Liver (tissue), 8 donors: ENCODE measurements at regions not wholly inside any gene's neighbourhood (a gene's known extent, or its start where the extent isn't known, plus 50 kb on each side); places are given as distances from the start of the nearest gene placed in this dataset.
A peak's percentile ranks its signal among the peaks of the same experiment; 100 is the strongest.

Experiments
- DNase-seq: peaks from one replicate; pipeline ENCODE4 v3.0.0-alpha.2; 2017; ENCODE audit warnings: low spot score
- H3K27ac ChIP-seq, 2 donors: one replicate each; pipeline ENCODE4 v1.7.0; 2013; ENCODE audit warnings: inconsistent platforms in 2 of 2, low read length in 2 of 2, control low read depth in 1 of 2, low read depth in 1 of 2, mild to moderate bottlenecking in 1 of 2
- H3K27me3 ChIP-seq, 4 donors: one replicate each; pipeline versions ENCODE4 v1.6.1 to v1.7.0; 2013; ENCODE audit warnings: low read length in 3 of 4, inconsistent platforms in 1 of 4, mild to moderate bottlenecking in 1 of 4, moderate library complexity in 1 of 4; ENCODE audit not compliant: control insufficient read depth in 4 of 4, insufficient read depth in 4 of 4
- H3K36me3 ChIP-seq, 4 donors: one replicate each; pipeline versions ENCODE4 v1.6.1 to v1.7.0; 2013; ENCODE audit warnings: low read length in 3 of 4, mild to moderate bottlenecking in 3 of 4, low read depth in 1 of 4, moderate library complexity in 1 of 4; ENCODE audit not compliant: control insufficient read depth in 4 of 4, insufficient read depth in 3 of 4
- H3K4me1 ChIP-seq, 4 donors: one replicate each; pipeline versions ENCODE4 v1.6.1 to v1.7.0; 2013; ENCODE audit warnings: low read length in 3 of 4, mild to moderate bottlenecking in 3 of 4, moderate library complexity in 1 of 4; ENCODE audit not compliant: control insufficient read depth in 4 of 4, insufficient read depth in 4 of 4
- H3K4me3 ChIP-seq, 3 donors: one replicate each; pipeline versions ENCODE4 v1.6.1 to v1.7.0; 2013; ENCODE audit warnings: low read length in 3 of 3, control low read depth in 1 of 3, low read depth in 1 of 3, mild to moderate bottlenecking in 1 of 3
- H3K9ac ChIP-seq, 2 donors: one replicate each; pipeline ENCODE4 v1.7.0; 2013; ENCODE audit warnings: low read length in 2 of 2, mild to moderate bottlenecking in 2 of 2, moderate library complexity in 2 of 2, control low read depth in 1 of 2, low read depth in 1 of 2
- H3K9me3 ChIP-seq, 4 donors: one replicate each; pipeline versions ENCODE4 v1.6.1 to v1.7.0; 2013; ENCODE audit warnings: low read length in 3 of 4; ENCODE audit not compliant: control insufficient read depth in 4 of 4
- EGR1 ChIP-seq, 2 donors: IDR thresholded peaks; 2 replicates each; pipeline ENCODE4 v1.6.1; 2016 to 2018; ENCODE audit warnings: antibody characterized with exemption in 2 of 2, low read depth in 2 of 2
- FOXA1 ChIP-seq: IDR thresholded peaks from 2 replicates; pipeline ENCODE4 v1.6.1; 2016; ENCODE audit warnings: antibody characterized with exemption
- FOXA2 ChIP-seq: IDR thresholded peaks from 2 replicates; pipeline ENCODE4 v1.6.1; 2016; ENCODE audit warnings: antibody characterized with exemption
- GABPA ChIP-seq, 2 donors: IDR thresholded peaks in 1 of 2; conservative IDR thresholded peaks in 1 of 2; 2 replicates each; pipeline ENCODE4 v1.6.1; 2016; ENCODE audit warnings: antibody characterized with exemption in 2 of 2, mild to moderate bottlenecking in 1 of 2, moderate library complexity in 1 of 2
- HNF4A ChIP-seq, 2 donors: conservative IDR thresholded peaks; 2 replicates each; pipeline ENCODE4 v1.6.1; 2016; ENCODE audit warnings: antibody characterized with exemption in 2 of 2, mild to moderate bottlenecking in 2 of 2
- HNF4G ChIP-seq: IDR thresholded peaks from 2 replicates; pipeline ENCODE4 v1.6.1; 2016; ENCODE audit warnings: antibody characterized with exemption
- NR2F2 ChIP-seq: IDR thresholded peaks from 2 replicates; pipeline ENCODE4 v1.6.1; 2016; ENCODE audit warnings: antibody characterized with exemption
- RAD21 ChIP-seq, 2 donors: IDR thresholded peaks; 2 replicates each; pipeline ENCODE4 v1.6.1; 2016; ENCODE audit warnings: antibody characterized with exemption in 2 of 2, mild to moderate bottlenecking in 2 of 2
- REST ChIP-seq: IDR thresholded peaks from 2 replicates; pipeline ENCODE4 v1.6.1; 2016; ENCODE audit warnings: antibody characterized with exemption, mild to moderate bottlenecking
- RXRA ChIP-seq, 2 donors: IDR thresholded peaks; 2 replicates each; pipeline ENCODE4 v1.6.1; 2017 to 2018; ENCODE audit warnings: antibody characterized with exemption in 2 of 2, mild to moderate bottlenecking in 1 of 2
- SP1 ChIP-seq: IDR thresholded peaks from 2 replicates; pipeline ENCODE4 v1.6.1; 2018; ENCODE audit warnings: antibody characterized with exemption, mild to moderate bottlenecking
- YY1 ChIP-seq: IDR thresholded peaks from 2 replicates; pipeline ENCODE4 v1.6.1; 2016; ENCODE audit warnings: antibody characterized with exemption, mild to moderate bottlenecking
- ZBTB33 ChIP-seq: IDR thresholded peaks from 2 replicates; pipeline ENCODE4 v1.6.1; 2016; ENCODE audit warnings: antibody characterized with exemption
- WGBS: extraction: QIAGEN DNeasy Blood & Tissue Kit; methylation state at CpG from one replicate; pipeline ENCODE4 v1.1.7; 2013; 5-methylcytosine and 5-hydroxymethylcytosine counted together
- TF ChIP-seq, protein P1 (sequence below): IDR thresholded peaks from 2 replicates; pipeline ENCODE4 v1.6.1; 2016; ENCODE audit warnings: antibody characterized with exemption
- TF ChIP-seq, protein P2 (sequence below): fragments of 150-350 bp; IDR thresholded peaks from 2 replicates; pipeline ENCODE4 v1.5.1; 2017; ENCODE audit warnings: improper control_type of control experiment, low read depth, low read length; ENCODE audit not compliant: missing input control
- donor health status: healthy.
- donor health status: healthy.
- donor health status: healthy.
- donor health status: healthy.
- donor health status: healthy.

DNA sequence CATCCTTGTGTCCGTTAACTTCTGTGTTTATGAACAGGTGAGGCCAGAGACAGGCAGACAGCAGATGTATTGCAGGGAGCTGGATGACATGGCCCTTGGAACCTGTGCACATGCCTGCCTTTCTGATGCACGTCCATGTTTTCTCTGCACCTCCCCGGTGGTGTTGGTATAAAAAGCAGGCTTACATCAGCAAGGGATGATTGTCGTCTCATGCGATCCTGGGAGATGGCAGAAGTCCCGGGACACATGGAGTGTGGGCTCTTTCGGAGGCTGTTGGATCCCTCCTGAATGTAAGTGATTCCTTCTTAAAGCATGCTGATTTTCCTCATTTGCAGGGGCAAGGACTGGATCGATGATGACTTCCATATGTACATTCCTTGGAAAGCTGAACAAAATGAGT is 134.8 kb downstream of the SNRPN start (continued):
- TF ChIP-seq HNF4G (no peak), HNF4A (conservative IDR thresholded peaks at IDR 0.05) (no peak), FOXA2 (no peak), NR2F2 (no peak), YY1 (no peak), GABPA (IDR thresholded peaks at IDR 0.05 in 1 of 2, conservative IDR thresholded peaks at IDR 0.05 in 1 of 2) (no peak), FOXA1 (no peak), RAD21 (IDR thresholded peaks at IDR 0.05) (no peak), ZBTB33 (no peak)

GRCh38 chr15:25090073-25090733 is 135.4 kb downstream of the SNRPN start:
- H3K9ac ChIP-seq = no peak overlapping the region
- H3K9me3 ChIP-seq = peaks cover 27 to 92% (median 88%) of the 10 kb centered on the region in 4 donors
- H3K36me3 ChIP-seq = peaks cover 14 to 100% (median 75%) of the 10 kb centered on the region in 4 donors
- TF ChIP-seq RAD21 (IDR thresholded peaks at IDR 0.05) = no peak
- TF ChIP-seq, protein P1, sequence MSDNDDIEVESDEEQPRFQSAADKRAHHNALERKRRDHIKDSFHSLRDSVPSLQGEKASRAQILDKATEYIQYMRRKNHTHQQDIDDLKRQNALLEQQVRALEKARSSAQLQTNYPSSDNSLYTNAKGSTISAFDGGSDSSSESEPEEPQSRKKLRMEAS = no peak
- TF ChIP-seq EGR1 (IDR thresholded peaks at IDR 0.05; ENCODE audit: low read depth in 2 of 2) = no peak
- no peak for TF ChIP-seq ZBTB33
- H3K4me1 ChIP-seq = no peaks in the 10 kb centered on the region
- peak; percentile 21 for DNase-seq
- H3K27me3 ChIP-seq = no peaks in the 10 kb centered on the region
- 82% methylated on average over 8 of the region's 8 CpGs for WGBS
- H3K4me3 ChIP-seq = peak overlapping the region in 2 of 3 donors; percentile 38 to 53
- H3K27ac ChIP-seq = no peak overlapping the region

DNA sequence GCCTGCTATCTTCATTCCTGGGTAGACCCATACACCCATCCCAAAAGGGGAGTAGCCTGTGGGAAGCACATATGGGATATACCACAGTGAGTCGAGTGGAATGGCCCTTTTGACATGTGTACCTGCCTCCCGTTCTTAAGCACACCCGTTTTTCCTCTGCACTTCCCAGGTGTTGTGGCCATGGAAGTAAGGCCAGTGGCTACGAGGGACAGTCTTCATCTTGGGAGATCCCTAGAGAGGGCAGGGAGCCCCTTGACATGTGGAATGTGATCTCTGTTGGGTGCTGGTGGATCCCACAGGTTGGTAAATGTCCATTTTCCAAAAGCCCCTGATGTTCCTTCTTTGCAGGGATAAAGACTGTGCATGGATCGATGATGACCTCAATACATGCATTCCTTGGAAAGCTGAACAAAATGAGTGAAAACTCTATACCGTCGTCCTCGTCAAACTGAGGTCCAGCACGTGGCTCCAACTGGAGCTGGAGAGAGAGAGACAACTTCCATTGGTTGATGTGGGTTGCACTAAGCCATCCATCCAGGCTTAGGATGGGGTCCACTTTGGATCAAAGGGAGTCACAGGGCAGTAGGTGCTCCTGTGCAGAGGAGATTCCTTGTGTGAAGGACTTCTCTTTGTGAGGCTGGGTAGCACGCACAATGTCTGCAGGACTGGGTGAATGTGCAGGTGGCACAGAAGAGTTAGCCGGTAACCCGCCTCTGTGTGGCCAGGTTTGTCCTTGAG is 136.8 kb downstream of the SNRPN start:
- no peak overlapping the region for H3K9ac ChIP-seq
- no peak overlapping the region for H3K27ac ChIP-seq
- 85% methylated on average over 12 of the region's 12 CpGs for WGBS
- no peaks in the 10 kb centered on the region for H3K27me3 ChIP-seq
- peaks cover 10 to 97% (median 66%) of the 10 kb centered on the region in 4 donors for H3K36me3 ChIP-seq
- H3K9me3 ChIP-seq = peaks cover 22 to 83% (median 81%) of the 10 kb centered on the region in 4 donors
- H3K4me1 ChIP-seq = no peaks in the 10 kb centered on the region
- DNase-seq = peak; percentile 13
- peak overlapping the region in 2 of 3 donors; percentile 43 to 53 for H3K4me3 ChIP-seq
- TF ChIP-seq HNF4A (conservative IDR thresholded peaks at IDR 0.05) (no peak), RAD21 (IDR thresholded peaks at IDR 0.05) (no peak), HNF4G (no peak), FOXA1 (no peak), SP1 (no peak), GABPA (IDR thresholded peaks at IDR 0.05 in 1 of 2, conservative IDR thresholded peaks at IDR 0.05 in 1 of 2) (no peak), RXRA (IDR thresholded peaks at IDR 0.05) (no peak), REST (no peak), FOXA2 (no peak), ZBTB33 (no peak)
- TF ChIP-seq, protein P2, sequence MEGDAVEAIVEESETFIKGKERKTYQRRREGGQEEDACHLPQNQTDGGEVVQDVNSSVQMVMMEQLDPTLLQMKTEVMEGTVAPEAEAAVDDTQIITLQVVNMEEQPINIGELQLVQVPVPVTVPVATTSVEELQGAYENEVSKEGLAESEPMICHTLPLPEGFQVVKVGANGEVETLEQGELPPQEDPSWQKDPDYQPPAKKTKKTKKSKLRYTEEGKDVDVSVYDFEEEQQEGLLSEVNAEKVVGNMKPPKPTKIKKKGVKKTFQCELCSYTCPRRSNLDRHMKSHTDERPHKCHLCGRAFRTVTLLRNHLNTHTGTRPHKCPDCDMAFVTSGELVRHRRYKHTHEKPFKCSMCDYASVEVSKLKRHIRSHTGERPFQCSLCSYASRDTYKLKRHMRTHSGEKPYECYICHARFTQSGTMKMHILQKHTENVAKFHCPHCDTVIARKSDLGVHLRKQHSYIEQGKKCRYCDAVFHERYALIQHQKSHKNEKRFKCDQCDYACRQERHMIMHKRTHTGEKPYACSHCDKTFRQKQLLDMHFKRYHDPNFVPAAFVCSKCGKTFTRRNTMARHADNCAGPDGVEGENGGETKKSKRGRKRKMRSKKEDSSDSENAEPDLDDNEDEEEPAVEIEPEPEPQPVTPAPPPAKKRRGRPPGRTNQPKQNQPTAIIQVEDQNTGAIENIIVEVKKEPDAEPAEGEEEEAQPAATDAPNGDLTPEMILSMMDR = no peak
- TF ChIP-seq, protein P1 = no peak
